Vagina (tissue), 2 donors: ENCODE measurements at regions not wholly inside any gene's neighbourhood (a gene's known extent, or its start where the extent isn't known, plus 50 kb on each side); places are given as distances from the start of the nearest gene placed in this dataset.
"Not testable (repeated sequence)": the region's sequence is repeated elsewhere in the genome, so short reads cannot be mapped to it uniquely, and the experiment has no call there.

Source experiments
- POLR2A ChIP-seq, 2 donors: fragments of 450-650 bp; IDR thresholded peaks; one replicate each; pipeline ENCODE4 v1.6.1; 2017; ENCODE audit warnings: antibody characterized with exemption in 2 of 2, mild to moderate bottlenecking in 2 of 2, moderate library complexity in 2 of 2
- POLR2AphosphoS5 ChIP-seq, 2 donors: sonication (generic); formaldehyde crosslinking; IDR thresholded peaks; one replicate each; pipeline ENCODE4 v1.9.0; 2017; ENCODE audit warnings: antibody characterized with exemption in 2 of 2, mild to moderate bottlenecking in 2 of 2, low read depth in 1 of 2; ENCODE audit not compliant: insufficient read depth in 1 of 2
- TF ChIP-seq, protein P1 (sequence below), 3 experiments: fragments of 450-650 bp in 2 of 3; fragments of 200-600 bp in 1 of 3; sonication (generic) in 1 of 3; IDR thresholded peaks; one replicate each; pipeline ENCODE4 v1.5.1; 2017 to 2019; ENCODE audit warnings: antibody characterized with exemption in 3 of 3, mild to moderate bottlenecking in 2 of 3, moderate library complexity in 2 of 3

- TF ChIP-seq, protein P1, sequence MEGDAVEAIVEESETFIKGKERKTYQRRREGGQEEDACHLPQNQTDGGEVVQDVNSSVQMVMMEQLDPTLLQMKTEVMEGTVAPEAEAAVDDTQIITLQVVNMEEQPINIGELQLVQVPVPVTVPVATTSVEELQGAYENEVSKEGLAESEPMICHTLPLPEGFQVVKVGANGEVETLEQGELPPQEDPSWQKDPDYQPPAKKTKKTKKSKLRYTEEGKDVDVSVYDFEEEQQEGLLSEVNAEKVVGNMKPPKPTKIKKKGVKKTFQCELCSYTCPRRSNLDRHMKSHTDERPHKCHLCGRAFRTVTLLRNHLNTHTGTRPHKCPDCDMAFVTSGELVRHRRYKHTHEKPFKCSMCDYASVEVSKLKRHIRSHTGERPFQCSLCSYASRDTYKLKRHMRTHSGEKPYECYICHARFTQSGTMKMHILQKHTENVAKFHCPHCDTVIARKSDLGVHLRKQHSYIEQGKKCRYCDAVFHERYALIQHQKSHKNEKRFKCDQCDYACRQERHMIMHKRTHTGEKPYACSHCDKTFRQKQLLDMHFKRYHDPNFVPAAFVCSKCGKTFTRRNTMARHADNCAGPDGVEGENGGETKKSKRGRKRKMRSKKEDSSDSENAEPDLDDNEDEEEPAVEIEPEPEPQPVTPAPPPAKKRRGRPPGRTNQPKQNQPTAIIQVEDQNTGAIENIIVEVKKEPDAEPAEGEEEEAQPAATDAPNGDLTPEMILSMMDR (IDR thresholded peaks at IDR 0.05): not testable (repeated sequence)
- not testable (repeated sequence) for TF ChIP-seq POLR2A (IDR thresholded peaks at IDR 0.05); POLR2AphosphoS5 (IDR thresholded peaks at IDR 0.05; ENCODE audit: insufficient read depth in 1 of 2, low read depth in 1 of 2)
These were observed 88.2 kb downstream of the TRIM69 start for GRCh38 chr15:44824277-44825145.
